Cardiac muscle cell (in vitro differentiated cells and primary cell): ENCODE measurements at regions not wholly inside any gene's neighbourhood (a gene's known extent, or its start where the extent isn't known, plus 50 kb on each side); places are given as distances from the start of the nearest gene placed in this dataset.

Experiments
- DNase-seq, 2 donors: peaks; one replicate each; pipeline versions ENCODE4 v3.0.0 to v3.0.0-alpha.2; 2010 to 2017; ENCODE audit warnings: low read depth in 1 of 2, low spot score in 1 of 2
- H3K27ac ChIP-seq: fragments of 200-600 bp; sonication (generic); 2 replicates; pipeline ENCODE4 v1.5.1; 2016
- H3K27me3 ChIP-seq: fragments of 200-600 bp; sonication (generic); 2 replicates; pipeline ENCODE4 v1.6.0; 2016; ENCODE audit warnings: control low read depth
- H3K36me3 ChIP-seq: fragments of 200-600 bp; sonication (generic); 2 replicates; pipeline ENCODE4 v1.5.1; 2016; ENCODE audit warnings: control low read depth
- H3K4me1 ChIP-seq: fragments of 200-600 bp; sonication (generic); 2 replicates; pipeline ENCODE4 v1.8.1; 2017; ENCODE audit warnings: low read depth, mild to moderate bottlenecking, mixed run types
- H3K4me3 ChIP-seq: fragments of 200-600 bp; sonication (generic); 2 replicates; pipeline ENCODE4 v1.5.1; 2016; ENCODE audit warnings: mild to moderate bottlenecking
- H3K9me3 ChIP-seq: fragments of 200-600 bp; sonication (generic); 2 replicates; pipeline ENCODE4 v1.5.1; 2017; ENCODE audit warnings: low read depth, mild to moderate bottlenecking, control low read depth
- TF ChIP-seq, protein P1 (sequence below): IDR thresholded peaks from 2 replicates; pipeline ENCODE4 v1.5.1; 2012; ENCODE audit warnings: low read depth, mild to moderate bottlenecking, low read length

DNA sequence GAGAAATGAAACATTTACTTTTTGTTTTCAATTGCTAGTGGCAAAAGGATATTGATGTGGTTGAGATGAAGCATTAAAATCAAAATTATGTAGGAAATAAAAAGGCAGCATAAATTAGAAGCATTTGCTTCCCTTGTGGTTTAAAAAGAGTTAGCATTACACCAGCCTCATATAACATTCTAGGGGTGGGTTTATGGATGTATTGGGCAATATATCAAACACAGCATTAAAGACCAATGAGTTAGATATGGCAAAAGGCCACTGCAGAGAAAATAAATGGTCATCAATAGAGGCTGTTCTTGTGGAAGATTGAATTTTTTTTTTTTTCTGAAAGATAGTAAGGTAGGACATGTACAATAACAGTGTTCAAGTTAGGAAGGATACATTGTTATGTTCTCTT lies 473.0 kb downstream of the TLR4 start:
- no peaks in the 10 kb centered on the region for H3K9me3 ChIP-seq
- DNase-seq = no peak
- no peaks in the 10 kb centered on the region for H3K4me1 ChIP-seq
- no peak overlapping the region for H3K27ac ChIP-seq
- no peaks in the 10 kb centered on the region for H3K36me3 ChIP-seq
- no peaks in the 10 kb centered on the region for H3K27me3 ChIP-seq
- no peak overlapping the region for H3K4me3 ChIP-seq
- TF ChIP-seq, protein P1, sequence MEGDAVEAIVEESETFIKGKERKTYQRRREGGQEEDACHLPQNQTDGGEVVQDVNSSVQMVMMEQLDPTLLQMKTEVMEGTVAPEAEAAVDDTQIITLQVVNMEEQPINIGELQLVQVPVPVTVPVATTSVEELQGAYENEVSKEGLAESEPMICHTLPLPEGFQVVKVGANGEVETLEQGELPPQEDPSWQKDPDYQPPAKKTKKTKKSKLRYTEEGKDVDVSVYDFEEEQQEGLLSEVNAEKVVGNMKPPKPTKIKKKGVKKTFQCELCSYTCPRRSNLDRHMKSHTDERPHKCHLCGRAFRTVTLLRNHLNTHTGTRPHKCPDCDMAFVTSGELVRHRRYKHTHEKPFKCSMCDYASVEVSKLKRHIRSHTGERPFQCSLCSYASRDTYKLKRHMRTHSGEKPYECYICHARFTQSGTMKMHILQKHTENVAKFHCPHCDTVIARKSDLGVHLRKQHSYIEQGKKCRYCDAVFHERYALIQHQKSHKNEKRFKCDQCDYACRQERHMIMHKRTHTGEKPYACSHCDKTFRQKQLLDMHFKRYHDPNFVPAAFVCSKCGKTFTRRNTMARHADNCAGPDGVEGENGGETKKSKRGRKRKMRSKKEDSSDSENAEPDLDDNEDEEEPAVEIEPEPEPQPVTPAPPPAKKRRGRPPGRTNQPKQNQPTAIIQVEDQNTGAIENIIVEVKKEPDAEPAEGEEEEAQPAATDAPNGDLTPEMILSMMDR = no peak

DNA sequence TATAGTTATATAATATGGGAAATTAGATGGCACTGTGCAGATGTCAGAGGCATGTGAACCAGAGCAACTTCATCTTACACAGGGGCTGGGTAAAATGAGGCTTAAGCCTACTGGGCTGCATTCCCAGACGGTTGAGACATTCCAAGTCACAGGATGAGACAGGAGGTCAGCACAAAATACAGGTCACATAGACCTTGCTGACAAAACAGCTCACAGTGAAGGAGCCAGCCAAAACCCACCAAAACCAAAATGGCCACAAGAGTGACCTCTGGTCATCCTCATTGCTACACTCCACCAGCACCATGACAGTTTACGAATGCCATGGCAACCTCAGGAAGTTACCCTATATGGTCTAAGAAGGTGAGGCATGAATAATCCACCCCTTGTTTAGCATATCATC lies 479.4 kb downstream of the TLR4 start:
- DNase-seq = no peak
- no peaks in the 10 kb centered on the region for H3K9me3 ChIP-seq
- H3K27ac ChIP-seq = no peak overlapping the region
- no peak overlapping the region for H3K4me3 ChIP-seq
- H3K4me1 ChIP-seq = no peaks in the 10 kb centered on the region
- H3K36me3 ChIP-seq = no peaks in the 10 kb centered on the region
- no peaks in the 10 kb centered on the region for H3K27me3 ChIP-seq
- TF ChIP-seq, protein P1 = no peak

DNA sequence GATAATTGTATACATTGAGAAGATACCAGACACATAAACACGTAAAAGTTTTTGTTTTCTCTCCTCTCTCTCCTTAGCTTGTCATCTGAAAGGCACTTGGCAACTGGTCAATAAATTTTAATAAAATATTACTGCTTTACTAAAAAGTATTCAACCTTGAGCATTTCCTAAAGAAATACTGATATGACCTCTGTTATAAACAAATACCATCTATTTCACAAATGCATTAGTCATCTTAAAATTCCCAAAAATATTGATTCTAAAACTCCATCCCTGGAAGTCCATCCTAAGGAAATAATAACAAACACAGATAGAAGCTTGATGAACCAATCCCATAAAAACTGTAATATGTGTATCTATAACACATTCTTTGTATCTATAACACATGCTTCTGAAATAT lies 483.2 kb downstream of the TLR4 start:
- Histone ChIP-seq H3K27me3 (no peaks in the 10 kb centered on the region), H3K27ac (no peak overlapping the region), H3K4me1 (no peaks in the 10 kb centered on the region), H3K36me3 (no peaks in the 10 kb centered on the region), H3K4me3 (no peak overlapping the region), H3K9me3 (no peaks in the 10 kb centered on the region)
- no peak for DNase-seq
- TF ChIP-seq, protein P1 = no peak

DNA sequence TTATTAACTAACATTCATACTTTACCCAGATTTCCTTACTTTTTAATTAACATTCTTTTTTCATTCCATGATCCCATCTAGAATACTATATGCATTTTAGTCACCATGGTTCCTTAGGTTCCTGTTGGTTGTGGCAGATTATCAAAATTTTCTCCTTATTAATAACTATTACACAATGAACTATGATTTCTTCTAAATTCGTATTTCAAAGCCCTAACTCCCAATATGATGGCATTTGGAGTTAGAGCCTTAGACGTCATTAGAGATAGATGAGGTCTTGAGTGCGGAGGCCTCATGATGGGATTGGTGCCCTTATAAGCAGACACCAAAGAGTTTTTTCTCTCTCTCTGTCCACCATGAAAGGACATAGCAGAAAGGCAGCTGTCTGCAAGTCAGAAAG lies 485.4 kb downstream of the TLR4 start:
- no peak overlapping the region for H3K4me3 ChIP-seq
- no peaks in the 10 kb centered on the region for H3K27me3 ChIP-seq
- no peaks in the 10 kb centered on the region for H3K9me3 ChIP-seq
- H3K4me1 ChIP-seq = no peaks in the 10 kb centered on the region
- no peak for DNase-seq
- H3K36me3 ChIP-seq = no peaks in the 10 kb centered on the region
- TF ChIP-seq, protein P1 = no peak
- no peak overlapping the region for H3K27ac ChIP-seq

DNA sequence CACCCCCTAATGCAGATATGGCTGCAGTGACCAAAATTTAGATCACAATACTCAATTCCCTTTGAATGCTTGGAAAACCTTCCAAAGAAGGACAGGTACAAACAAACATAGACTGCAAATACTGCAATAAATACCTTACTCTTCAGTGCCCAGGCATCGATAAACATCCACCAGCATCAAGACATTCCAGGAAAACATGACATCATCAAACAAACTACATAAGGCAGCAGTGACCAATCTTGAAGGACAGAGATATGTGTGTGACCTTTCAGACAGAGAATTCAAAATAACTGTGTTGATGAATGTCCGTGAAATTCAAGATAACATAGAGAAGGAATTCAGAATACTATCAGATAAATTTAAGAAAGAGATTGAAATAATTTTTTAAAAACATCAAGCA lies 488.6 kb downstream of the TLR4 start:
- no peaks in the 10 kb centered on the region for H3K9me3 ChIP-seq
- H3K36me3 ChIP-seq = no peaks in the 10 kb centered on the region
- no peaks in the 10 kb centered on the region for H3K27me3 ChIP-seq
- TF ChIP-seq, protein P1 = no peak
- H3K4me3 ChIP-seq = no peak overlapping the region
- H3K4me1 ChIP-seq = no peaks in the 10 kb centered on the region
- DNase-seq = no peak
- no peak overlapping the region for H3K27ac ChIP-seq

DNA sequence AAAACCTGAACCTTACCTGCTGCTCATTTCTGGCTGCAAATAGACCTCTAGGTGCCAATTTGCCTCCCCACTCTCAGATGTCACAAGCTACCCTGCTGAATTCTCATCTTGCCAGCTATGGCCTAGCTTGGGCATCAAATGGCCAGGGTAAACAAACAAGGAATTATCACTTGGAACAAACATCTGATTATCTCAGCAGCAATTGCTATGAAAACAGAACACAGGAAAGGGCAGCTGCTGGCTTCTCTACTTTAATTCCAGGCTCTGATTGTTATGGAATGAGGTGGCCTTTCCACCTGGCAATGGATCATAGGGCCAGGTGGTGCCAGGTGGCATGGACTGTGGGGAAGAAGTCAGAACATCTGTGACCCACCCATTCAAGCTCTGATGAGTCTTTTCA lies 505.1 kb downstream of the TLR4 start:
- Histone ChIP-seq H3K4me1 (no peaks in the 10 kb centered on the region), H3K27me3 (no peaks in the 10 kb centered on the region), H3K4me3 (no peak overlapping the region), H3K9me3 (no peaks in the 10 kb centered on the region), H3K27ac (no peak overlapping the region), H3K36me3 (no peaks in the 10 kb centered on the region)
- no peak for DNase-seq
- TF ChIP-seq, protein P1 = no peak
